Neural progenitor cell (in vitro differentiated cells): ENCODE measurements at regions not wholly inside any gene's neighbourhood (a gene's known extent, or its start where the extent isn't known, plus 50 kb on each side); places are given as distances from the start of the nearest gene placed in this dataset.

ENCODE experiments used
- DNase-seq: peaks from one replicate; pipeline ENCODE4 v3.0.0-alpha.2; 2016; ENCODE audit warnings: low spot score
- H2AFZ ChIP-seq: fragments of 200-600 bp; sonication (generic); replicated peaks from 2 replicates; pipeline ENCODE4 v1.6.1; 2016; ENCODE audit warnings: antibody characterized with exemption
- H3F3A ChIP-seq: fragments of 200-600 bp; sonication (generic); 2 replicates; pipeline ENCODE4 v1.6.1; 2016; ENCODE audit warnings: antibody characterized with exemption, low read depth
- H3K27ac ChIP-seq: fragments of 200-600 bp; sonication (generic); 2 replicates; pipeline ENCODE4 v1.5.1; 2016; ENCODE audit warnings: mild to moderate bottlenecking
- H3K27me3 ChIP-seq: fragments of 200-600 bp; sonication (generic); 2 replicates; pipeline ENCODE4 v1.6.1; 2016; ENCODE audit warnings: mild to moderate bottlenecking, moderate library complexity
- H3K36me3 ChIP-seq: fragments of 200-600 bp; sonication (generic); 2 replicates; pipeline ENCODE4 v1.5.1; 2016
- H3K4me1 ChIP-seq: fragments of 200-600 bp; sonication (generic); 2 replicates; pipeline ENCODE4 v1.6.1; 2016; ENCODE audit warnings: mixed run types
- H3K4me2 ChIP-seq: fragments of 200-600 bp; sonication (generic); 2 replicates; pipeline ENCODE4 v1.6.1; 2016
- H3K4me3 ChIP-seq: fragments of 200-600 bp; sonication (generic); 2 replicates; pipeline ENCODE4 v1.5.1; 2016
- H3K79me2 ChIP-seq: fragments of 200-600 bp; sonication (generic); 2 replicates; pipeline ENCODE4 v1.6.1; 2016; ENCODE audit warnings: low read depth
- H3K9ac ChIP-seq: fragments of 200-600 bp; sonication (generic); 2 replicates; pipeline ENCODE4 v1.6.1; 2016
- H3K9me3 ChIP-seq: fragments of 200-600 bp; sonication (generic); 2 replicates; pipeline ENCODE4 v1.5.1; 2016; ENCODE audit warnings: low read depth
- H4K20me1 ChIP-seq: fragments of 200-600 bp; sonication (generic); 2 replicates; pipeline ENCODE4 v1.6.1; 2016; ENCODE audit warnings: low read depth
- H3K27ac Mint-ChIP-seq: 3 replicates; pipeline ENCODE4 v1.8.0; 2021; ENCODE audit warnings: mixed read lengths
- H3K27me3 Mint-ChIP-seq: 2 replicates; pipeline ENCODE4 v1.8.0; 2022; ENCODE audit warnings: low read depth, mild to moderate bottlenecking, inconsistent platforms, moderate library complexity, mixed read lengths; ENCODE audit not compliant: insufficient read depth
- H3K36me3 Mint-ChIP-seq: 3 replicates; pipeline ENCODE4 v1.8.0; 2021; ENCODE audit warnings: mixed read lengths
- H3K4me1 Mint-ChIP-seq: 3 replicates; pipeline ENCODE4 v1.8.0; 2021; ENCODE audit warnings: mixed read lengths
- H3K4me3 Mint-ChIP-seq: 3 replicates; pipeline ENCODE4 v1.8.0; 2021; ENCODE audit warnings: mild to moderate bottlenecking, moderate library complexity, mixed read lengths
- H3K9me3 Mint-ChIP-seq: 3 replicates; pipeline ENCODE4 v1.8.0; 2020; ENCODE audit warnings: mixed read lengths
- EZH2 ChIP-seq: fragments of 200-600 bp; sonication (generic); IDR thresholded peaks from 2 replicates; pipeline ENCODE4 v1.6.1; 2017; ENCODE audit warnings: antibody characterized with exemption, mild to moderate bottlenecking, moderate library complexity
- EZH2phosphoT487 ChIP-seq: fragments of 200-600 bp; sonication (generic); IDR thresholded peaks from 2 replicates; pipeline ENCODE4 v1.6.1; 2017; ENCODE audit warnings: antibody characterized with exemption
- TF ChIP-seq, protein P1 (sequence below): fragments of 200-600 bp; sonication (generic); IDR thresholded peaks from 2 replicates; pipeline ENCODE4 v1.5.1; 2017; ENCODE audit warnings: antibody characterized with exemption, mild to moderate bottlenecking

- no peaks in the 10 kb centered on the region for H3K4me1 ChIP-seq
- no peaks in the 10 kb centered on the region for H4K20me1 ChIP-seq
- H3K36me3 ChIP-seq = no peaks in the 10 kb centered on the region
- no peak overlapping the region for H3K4me2 ChIP-seq
- H3K9me3 ChIP-seq = no peaks in the 10 kb centered on the region
- Mint-ChIP-seq H3K9me3 (peaks cover 3% of the 10 kb centered on the region), H3K36me3 (no peaks in the 10 kb centered on the region), H3K27me3 (peaks cover 2% of the 10 kb centered on the region), H3K4me1 (no peaks in the 10 kb centered on the region), H3K4me3 (no peak overlapping the region), H3K27ac (no peak overlapping the region)
- TF ChIP-seq, protein P1, sequence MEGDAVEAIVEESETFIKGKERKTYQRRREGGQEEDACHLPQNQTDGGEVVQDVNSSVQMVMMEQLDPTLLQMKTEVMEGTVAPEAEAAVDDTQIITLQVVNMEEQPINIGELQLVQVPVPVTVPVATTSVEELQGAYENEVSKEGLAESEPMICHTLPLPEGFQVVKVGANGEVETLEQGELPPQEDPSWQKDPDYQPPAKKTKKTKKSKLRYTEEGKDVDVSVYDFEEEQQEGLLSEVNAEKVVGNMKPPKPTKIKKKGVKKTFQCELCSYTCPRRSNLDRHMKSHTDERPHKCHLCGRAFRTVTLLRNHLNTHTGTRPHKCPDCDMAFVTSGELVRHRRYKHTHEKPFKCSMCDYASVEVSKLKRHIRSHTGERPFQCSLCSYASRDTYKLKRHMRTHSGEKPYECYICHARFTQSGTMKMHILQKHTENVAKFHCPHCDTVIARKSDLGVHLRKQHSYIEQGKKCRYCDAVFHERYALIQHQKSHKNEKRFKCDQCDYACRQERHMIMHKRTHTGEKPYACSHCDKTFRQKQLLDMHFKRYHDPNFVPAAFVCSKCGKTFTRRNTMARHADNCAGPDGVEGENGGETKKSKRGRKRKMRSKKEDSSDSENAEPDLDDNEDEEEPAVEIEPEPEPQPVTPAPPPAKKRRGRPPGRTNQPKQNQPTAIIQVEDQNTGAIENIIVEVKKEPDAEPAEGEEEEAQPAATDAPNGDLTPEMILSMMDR = no peak
- TF ChIP-seq EZH2 (no peak), EZH2phosphoT487 (no peak)
- H3F3A ChIP-seq = no peaks in the 10 kb centered on the region
- H3K27me3 ChIP-seq = no peaks in the 10 kb centered on the region
- H3K4me3 ChIP-seq = no peak overlapping the region
- no peak overlapping the region for H3K9ac ChIP-seq
- no peaks in the 10 kb centered on the region for H3K79me2 ChIP-seq
- peak overlapping the region; percentile 48 for H2AFZ ChIP-seq
- no peak for DNase-seq
- H3K27ac ChIP-seq = no peak overlapping the region
These were observed 694.9 kb downstream of the MECOM start for GRCh38 chr3:168968609-168969008.

- no peaks in the 10 kb centered on the region for H4K20me1 ChIP-seq
- H3K27me3 Mint-ChIP-seq = peaks cover 2% of the 10 kb centered on the region
- no peaks in the 10 kb centered on the region for H3K4me1 ChIP-seq
- no peaks in the 10 kb centered on the region for H3K79me2 ChIP-seq
- H2AFZ ChIP-seq = no peak overlapping the region
- no peak overlapping the region for H3K4me2 ChIP-seq
- no peaks in the 10 kb centered on the region for H3K9me3 ChIP-seq
- H3K4me3 ChIP-seq = no peak overlapping the region
- TF ChIP-seq EZH2 (no peak), EZH2phosphoT487 (no peak)
- TF ChIP-seq, protein P1 = no peak
- H3F3A ChIP-seq = no peaks in the 10 kb centered on the region
- H3K27ac ChIP-seq = no peak overlapping the region
- H3K27me3 ChIP-seq = no peaks in the 10 kb centered on the region
- peaks cover 3% of the 10 kb centered on the region for H3K9me3 Mint-ChIP-seq
- H3K36me3 Mint-ChIP-seq = no peaks in the 10 kb centered on the region
- no peak for DNase-seq
- H3K27ac Mint-ChIP-seq = no peak overlapping the region
- no peak overlapping the region for H3K9ac ChIP-seq
- H3K4me1 Mint-ChIP-seq = no peaks in the 10 kb centered on the region
- H3K36me3 ChIP-seq = no peaks in the 10 kb centered on the region
- H3K4me3 Mint-ChIP-seq = no peak overlapping the region
These were observed 698.8 kb downstream of the MECOM start for GRCh38 chr3:168964736-168965135.

DNA sequence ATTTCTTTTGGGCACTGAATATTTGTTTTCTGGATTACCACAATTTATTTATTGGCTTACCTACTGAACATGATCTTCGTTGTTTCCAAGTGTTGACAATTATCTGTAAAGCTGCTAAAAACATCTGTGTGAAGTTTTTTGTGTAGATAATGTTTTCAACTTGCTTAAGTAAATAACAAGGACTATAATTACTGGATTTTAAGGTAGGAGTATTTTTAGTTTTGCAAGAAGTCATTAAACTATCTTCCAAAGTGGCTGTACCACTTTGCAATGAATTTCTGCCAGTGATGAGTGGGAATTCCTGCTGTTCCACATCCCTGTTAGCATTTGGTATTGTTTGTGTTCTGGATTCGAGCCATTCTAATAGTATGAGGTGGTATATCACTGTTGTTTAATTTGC, 702.2 kb downstream of the MECOM start:
- no peak overlapping the region for H3K4me3 ChIP-seq
- no peaks in the 10 kb centered on the region for H3K9me3 Mint-ChIP-seq

More for the DNA sequence above, 702.2 kb downstream of the MECOM start:
- Histone ChIP-seq H2AFZ (no peak overlapping the region), H3K27ac (no peak overlapping the region), H3F3A (no peaks in the 10 kb centered on the region), H3K4me2 (no peak overlapping the region), H3K27me3 (no peaks in the 10 kb centered on the region), H3K36me3 (no peaks in the 10 kb centered on the region), H3K79me2 (no peaks in the 10 kb centered on the region), H3K9me3 (no peaks in the 10 kb centered on the region), H3K4me1 (no peaks in the 10 kb centered on the region), H4K20me1 (no peaks in the 10 kb centered on the region), H3K9ac (no peak overlapping the region)
- Mint-ChIP-seq H3K27me3 (no peaks in the 10 kb centered on the region), H3K4me1 (no peaks in the 10 kb centered on the region), H3K27ac (no peak overlapping the region), H3K36me3 (no peaks in the 10 kb centered on the region), H3K4me3 (no peak overlapping the region)
- TF ChIP-seq EZH2 = no peak
- TF ChIP-seq, protein P1 = no peak
- DNase-seq = no peak
